Endometrial microvascular endothelial cells (primary cell): ENCODE measurements at regions not wholly inside any gene's neighbourhood (a gene's known extent, or its start where the extent isn't known, plus 50 kb on each side); places are given as distances from the start of the nearest gene placed in this dataset.
"Not testable (repeated sequence)": the region's sequence is repeated elsewhere in the genome, so short reads cannot be mapped to it uniquely, and the experiment has no call there.

Experiments used
- in situ Hi-C: cut with HindIII; loops from 2 replicates; pipeline ENCODE4 v1.10.0; 2017; ENCODE audit warnings: low sequenced_read_pairs, low pct_unique_long_range_greater_than_20kb; ENCODE audit errors: inconsistent ontology term

- in situ Hi-C loops, result no loop called here
Observed at GRCh38 chr10:4169448-4169847, 384.4 kb upstream of the KLF6 start.

GRCh38 chr10:4167216-4167615 is 382.2 kb upstream of the KLF6 start:
- in situ Hi-C loops, result no loop called here

- in situ Hi-C loops, result no loop called here
Observed at GRCh38 chr10:4162571-4163286, 377.7 kb upstream of the KLF6 start.

- in situ Hi-C loops, result no loop called here
Observed at GRCh38 chr10:4159173-4159572, 374.2 kb upstream of the KLF6 start.

- in situ Hi-C loops, result no loop called here
Observed at GRCh38 chr10:4154191-4154715, 369.2 kb upstream of the KLF6 start.

GRCh38 chr10:4151466-4151865 is 366.5 kb upstream of the KLF6 start:
- in situ Hi-C loops, result no loop called here

GRCh38 chr10:4150676-4151075 is 365.7 kb upstream of the KLF6 start:
- in situ Hi-C loops, result no loop called here

GRCh38 chr10:4149460-4149859 is 364.5 kb upstream of the KLF6 start:
- in situ Hi-C loops, result not testable (repeated sequence)

GRCh38 chr10:4147245-4147644 is 362.2 kb upstream of the KLF6 start:
- in situ Hi-C loops, result no loop called here

GRCh38 chr10:4144817-4145216 is 359.8 kb upstream of the KLF6 start:
- in situ Hi-C loops, result no loop called here

- in situ Hi-C loops, result no loop called here
Observed at GRCh38 chr10:4141471-4141870, 356.5 kb upstream of the KLF6 start.

GRCh38 chr10:4138146-4138721 is 353.2 kb upstream of the KLF6 start:
- in situ Hi-C loops, result no loop called here

GRCh38 chr10:4137299-4137698 is 352.3 kb upstream of the KLF6 start:
- in situ Hi-C loops, result no loop called here

GRCh38 chr10:4136121-4136520 is 351.1 kb upstream of the KLF6 start:
- in situ Hi-C loops, result no loop called here

- in situ Hi-C loops, result no loop called here
Observed at GRCh38 chr10:4132216-4132556, 347.2 kb upstream of the KLF6 start.

- in situ Hi-C loops, result no loop called here
Observed at GRCh38 chr10:4131407-4132215, 346.6 kb upstream of the KLF6 start.

GRCh38 chr10:4130685-4131084 is 345.7 kb upstream of the KLF6 start:
- in situ Hi-C loops, result no loop called here

GRCh38 chr10:4129866-4130477 is 345.0 kb upstream of the KLF6 start:
- in situ Hi-C loops, result no loop called here

- in situ Hi-C loops, result no loop called here
Observed at GRCh38 chr10:4127518-4128315, 342.7 kb upstream of the KLF6 start.
